ENCODE measurements at regions not wholly inside any gene's neighbourhood (a gene's known extent, or its start where the extent isn't known, plus 50 kb on each side); places are given as distances from the start of the nearest gene placed in this dataset.
A peak's percentile ranks its signal among the peaks of the same experiment; 100 is the strongest.

DNA sequence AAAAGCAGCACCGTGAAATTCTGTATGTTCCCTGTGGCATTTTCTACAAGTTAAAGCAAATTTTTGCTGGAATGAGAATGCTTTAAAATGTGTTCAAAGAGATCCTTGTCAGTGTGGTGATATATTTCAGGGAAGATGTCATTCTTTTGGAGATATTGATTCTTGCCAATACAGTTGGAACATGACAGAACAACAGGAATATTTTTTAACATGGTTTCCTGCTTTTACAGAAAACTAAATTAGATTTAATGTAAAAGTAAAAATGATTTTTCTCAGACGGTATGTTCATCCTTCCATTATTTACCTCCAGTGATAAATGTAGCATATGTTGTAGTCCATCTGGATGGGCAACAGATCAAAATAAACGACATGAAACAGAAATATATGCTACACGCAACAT is 474.8 kb downstream of the TMA16 start:
- no peaks in the 10 kb centered on the region for H3K9me3 ChIP-seq
- H3K4me3 ChIP-seq = no peak overlapping the region
- TF ChIP-seq, protein P1, sequence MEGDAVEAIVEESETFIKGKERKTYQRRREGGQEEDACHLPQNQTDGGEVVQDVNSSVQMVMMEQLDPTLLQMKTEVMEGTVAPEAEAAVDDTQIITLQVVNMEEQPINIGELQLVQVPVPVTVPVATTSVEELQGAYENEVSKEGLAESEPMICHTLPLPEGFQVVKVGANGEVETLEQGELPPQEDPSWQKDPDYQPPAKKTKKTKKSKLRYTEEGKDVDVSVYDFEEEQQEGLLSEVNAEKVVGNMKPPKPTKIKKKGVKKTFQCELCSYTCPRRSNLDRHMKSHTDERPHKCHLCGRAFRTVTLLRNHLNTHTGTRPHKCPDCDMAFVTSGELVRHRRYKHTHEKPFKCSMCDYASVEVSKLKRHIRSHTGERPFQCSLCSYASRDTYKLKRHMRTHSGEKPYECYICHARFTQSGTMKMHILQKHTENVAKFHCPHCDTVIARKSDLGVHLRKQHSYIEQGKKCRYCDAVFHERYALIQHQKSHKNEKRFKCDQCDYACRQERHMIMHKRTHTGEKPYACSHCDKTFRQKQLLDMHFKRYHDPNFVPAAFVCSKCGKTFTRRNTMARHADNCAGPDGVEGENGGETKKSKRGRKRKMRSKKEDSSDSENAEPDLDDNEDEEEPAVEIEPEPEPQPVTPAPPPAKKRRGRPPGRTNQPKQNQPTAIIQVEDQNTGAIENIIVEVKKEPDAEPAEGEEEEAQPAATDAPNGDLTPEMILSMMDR (IDR thresholded peaks at IDR 0.05) = no peak
- no peaks in the 10 kb centered on the region for H3K4me1 ChIP-seq
- no peaks in the 10 kb centered on the region for H3K27me3 ChIP-seq
- DNase-seq (no peak), ATAC-seq (no peak)
- no peak overlapping the region for H3K27ac ChIP-seq
- intact Hi-C loops (cut with DNase I) = no loop called here
- no peaks in the 10 kb centered on the region for H3K36me3 ChIP-seq

- TF ChIP-seq, protein P1 (IDR thresholded peaks at IDR 0.05) = no peak
- H3K4me1 ChIP-seq = no peaks in the 10 kb centered on the region
- H3K27ac ChIP-seq = no peak overlapping the region
- H3K27me3 ChIP-seq = no peaks in the 10 kb centered on the region
- no peak overlapping the region for H3K4me3 ChIP-seq
- intact Hi-C loops (cut with DNase I) = no loop called here
- no peaks in the 10 kb centered on the region for H3K9me3 ChIP-seq
- DNase-seq = no peak
- no peak for ATAC-seq
- H3K36me3 ChIP-seq = no peaks in the 10 kb centered on the region
These were observed 482.1 kb downstream of the TMA16 start for GRCh38 chr4:163976588-163976987.

GRCh38 chr4:163988391-163988790 is 493.9 kb downstream of the TMA16 start:
- TF ChIP-seq, protein P1 (IDR thresholded peaks at IDR 0.05) = no peak
- Histone ChIP-seq H3K27me3 (no peaks in the 10 kb centered on the region), H3K9me3 (no peaks in the 10 kb centered on the region), H3K36me3 (no peaks in the 10 kb centered on the region), H3K27ac (no peak overlapping the region), H3K4me1 (no peaks in the 10 kb centered on the region), H3K4me3 (no peak overlapping the region)
- ATAC-seq (no peak), DNase-seq (peak in 1 of 4 donors; percentile 15)
- intact Hi-C loops (cut with DNase I) = no loop called here

GRCh38 chr4:163988865-163989264 is 494.4 kb downstream of the TMA16 start:
- H3K4me1 ChIP-seq = no peaks in the 10 kb centered on the region
- DNase-seq (peak in 2 of 4 donors; percentile 7), ATAC-seq (no peak)
- H3K4me3 ChIP-seq = no peak overlapping the region
- no peak overlapping the region for H3K27ac ChIP-seq
- TF ChIP-seq, protein P1 (IDR thresholded peaks at IDR 0.05) = no peak
- no peaks in the 10 kb centered on the region for H3K36me3 ChIP-seq
- intact Hi-C loops (cut with DNase I) = no loop called here
- H3K9me3 ChIP-seq = no peaks in the 10 kb centered on the region
- H3K27me3 ChIP-seq = no peaks in the 10 kb centered on the region

DNA sequence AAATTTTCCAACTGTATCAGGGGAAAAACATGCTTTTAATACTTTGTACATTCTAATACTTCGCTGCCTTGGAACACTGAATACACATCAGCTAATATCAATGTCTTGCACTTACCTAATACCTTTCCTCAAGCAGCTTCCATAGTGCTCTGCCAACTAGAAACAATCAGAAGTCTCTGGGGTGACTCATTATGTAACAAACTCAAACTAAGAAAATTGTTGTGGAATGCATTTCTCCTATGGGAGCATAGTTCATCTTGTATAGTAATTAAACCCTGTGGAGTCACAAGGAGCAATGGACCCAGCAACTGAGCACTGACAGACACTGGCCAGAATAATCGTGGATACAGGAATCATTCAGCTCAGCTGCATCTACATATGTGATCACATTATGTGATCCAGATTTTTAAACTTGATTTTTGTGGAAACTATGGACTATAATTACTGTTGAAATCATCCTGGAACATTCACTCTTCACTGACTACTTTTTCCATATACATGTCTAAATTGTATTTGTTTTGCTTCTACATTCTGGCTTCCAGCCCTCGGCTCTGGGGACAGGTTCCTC is 496.9 kb downstream of the TMA16 start:
- H3K9me3 ChIP-seq = no peaks in the 10 kb centered on the region
- TF ChIP-seq, protein P1 (IDR thresholded peaks at IDR 0.05) = no peak
- H3K36me3 ChIP-seq = no peaks in the 10 kb centered on the region
- H3K27ac ChIP-seq = no peak overlapping the region
- H3K27me3 ChIP-seq = no peaks in the 10 kb centered on the region
- H3K4me1 ChIP-seq = no peaks in the 10 kb centered on the region
- H3K4me3 ChIP-seq = no peak overlapping the region
- ATAC-seq = no peak
- intact Hi-C loops (cut with DNase I) = no loop called here
- DNase-seq = no peak

Data from left lung (tissue), 4 donors.